Activated CD8-positive, alpha-beta T cell treated with anti-CD3 and anti-CD28 coated beads, Interleukin-2, amount 10 ng/mL, durations not matched to agents 7 days and 5 days (primary cell): ENCODE measurements at regions not wholly inside any gene's neighbourhood (a gene's known extent, or its start where the extent isn't known, plus 50 kb on each side); places are given as distances from the start of the nearest gene placed in this dataset.

Experiments used
- ATAC-seq: fragments of 150-1000 bp; cut with Tn5 transposase; one replicate; pipeline ENCODE4 v1.10.0; 2021; ENCODE audit warnings: moderate library complexity
- CTCF ChIA-PET: fragments of 350-600 bp; sonication (Branson Sonifier 250); formaldehyde crosslinking; loops from one replicate; lab custom pipeline; 2021; ENCODE audit warnings: antibody characterized with exemption; lab: Charles Lee
- POLR2A ChIA-PET: fragments of 350-600 bp; sonication (Branson Sonifier 250); formaldehyde crosslinking; loops from one replicate; lab custom pipeline; 2021; ENCODE audit warnings: antibody characterized with exemption; lab: Charles Lee
- DNase-seq: peaks from one replicate; pipeline ENCODE4 v3.0.0-alpha.2; 2020
- H3K27ac Mint-ChIP-seq: one replicate; pipeline ENCODE4 v1.8.0; 2021; ENCODE audit warnings: mild to moderate bottlenecking, mixed read lengths
- H3K27me3 Mint-ChIP-seq: one replicate; pipeline ENCODE4 v1.8.0; 2021; ENCODE audit warnings: low read depth, mixed read lengths
- H3K36me3 Mint-ChIP-seq: one replicate; pipeline ENCODE4 v1.8.0; 2021; ENCODE audit warnings: low read depth, mixed read lengths
- H3K4me1 Mint-ChIP-seq: one replicate; pipeline ENCODE4 v1.8.0; 2021; ENCODE audit warnings: low read depth, mixed read lengths
- H3K4me3 Mint-ChIP-seq: one replicate; pipeline ENCODE4 v1.8.0; 2021; ENCODE audit warnings: mild to moderate bottlenecking, mixed read lengths
- H3K9me3 Mint-ChIP-seq: one replicate; pipeline ENCODE4 v1.8.0; 2022; ENCODE audit warnings: mixed read lengths; ENCODE audit not compliant: insufficient read depth

GRCh38 chr2:40043641-40044040, 264.6 kb upstream of the THUMPD2 start:
- ATAC-seq (no peak), DNase-seq (no peak)
- Mint-ChIP-seq H3K4me1 (no peaks in the 10 kb centered on the region), H3K9me3 (no peaks in the 10 kb centered on the region), H3K4me3 (no peak overlapping the region), H3K36me3 (no peaks in the 10 kb centered on the region), H3K27ac (no peak overlapping the region), H3K27me3 (no peaks in the 10 kb centered on the region)
- ChIA-PET CTCF (no interaction called here), POLR2A (no interaction called here)

- Mint-ChIP-seq H3K27ac (no peak overlapping the region), H3K9me3 (no peaks in the 10 kb centered on the region), H3K36me3 (no peaks in the 10 kb centered on the region), H3K27me3 (no peaks in the 10 kb centered on the region), H3K4me3 (no peak overlapping the region), H3K4me1 (no peaks in the 10 kb centered on the region)
- DNase-seq: no peak
- CTCF ChIA-PET: no interaction called here
- ATAC-seq: no peak
- POLR2A ChIA-PET: no interaction called here
These were observed 264.1 kb upstream of the THUMPD2 start for GRCh38 chr2:40043191-40043590.

GRCh38 chr2:40041422-40042382, 262.6 kb upstream of the THUMPD2 start:
- Mint-ChIP-seq H3K27me3 (no peaks in the 10 kb centered on the region), H3K9me3 (no peaks in the 10 kb centered on the region), H3K27ac (no peak overlapping the region), H3K36me3 (no peaks in the 10 kb centered on the region), H3K4me1 (no peaks in the 10 kb centered on the region), H3K4me3 (no peak overlapping the region)
- ATAC-seq (no peak), DNase-seq (no peak)
- POLR2A ChIA-PET: no interaction called here
- CTCF ChIA-PET: no interaction called here

GRCh38 chr2:40039549-40039948, 260.5 kb upstream of the THUMPD2 start:
- no peak overlapping the region for H3K27ac Mint-ChIP-seq
- CTCF ChIA-PET: no interaction called here

GRCh38 chr2:40038646-40039045, 259.6 kb upstream of the THUMPD2 start:
- H3K4me3 Mint-ChIP-seq: no peak overlapping the region
- no peaks in the 10 kb centered on the region for H3K27me3 Mint-ChIP-seq
- H3K36me3 Mint-ChIP-seq: no peaks in the 10 kb centered on the region
- CTCF ChIA-PET: no interaction called here
- H3K27ac Mint-ChIP-seq: no peak overlapping the region
- no peaks in the 10 kb centered on the region for H3K4me1 Mint-ChIP-seq
- POLR2A ChIA-PET: no interaction called here
- ATAC-seq (no peak), DNase-seq (no peak)
- no peaks in the 10 kb centered on the region for H3K9me3 Mint-ChIP-seq

More at GRCh38 chr2:40039549-40039948, 260.5 kb upstream of the THUMPD2 start:
- no peaks in the 10 kb centered on the region for H3K4me1 Mint-ChIP-seq
- no peaks in the 10 kb centered on the region for H3K27me3 Mint-ChIP-seq
- H3K4me3 Mint-ChIP-seq: no peak overlapping the region
- DNase-seq (no peak), ATAC-seq (no peak)
- POLR2A ChIA-PET: interaction anchor here (0.6 kb wide), 1 partner anchor 52 kb away, joined by 4 read pairs; no protein-coding TSS in a partner anchor
- no peaks in the 10 kb centered on the region for H3K36me3 Mint-ChIP-seq
- H3K9me3 Mint-ChIP-seq: no peaks in the 10 kb centered on the region

- H3K4me1 Mint-ChIP-seq: no peaks in the 10 kb centered on the region
- H3K4me3 Mint-ChIP-seq: no peak overlapping the region
- DNase-seq (no peak), ATAC-seq (no peak)
- no peak overlapping the region for H3K27ac Mint-ChIP-seq
- H3K9me3 Mint-ChIP-seq: peaks cover 7% of the 10 kb centered on the region
- CTCF ChIA-PET: no interaction called here
- POLR2A ChIA-PET: no interaction called here
- H3K27me3 Mint-ChIP-seq: no peaks in the 10 kb centered on the region
- H3K36me3 Mint-ChIP-seq: no peaks in the 10 kb centered on the region
These were observed 258.2 kb upstream of the THUMPD2 start for GRCh38 chr2:40037303-40037702.

- Mint-ChIP-seq H3K9me3 (peaks cover 7% of the 10 kb centered on the region), H3K36me3 (no peaks in the 10 kb centered on the region), H3K4me3 (no peak overlapping the region), H3K27me3 (no peaks in the 10 kb centered on the region), H3K27ac (no peak overlapping the region), H3K4me1 (no peaks in the 10 kb centered on the region)
- ATAC-seq (no peak), DNase-seq (no peak)
- CTCF ChIA-PET: no interaction called here
- POLR2A ChIA-PET: no interaction called here
These were observed 257.2 kb upstream of the THUMPD2 start for GRCh38 chr2:40036241-40036640.

- CTCF ChIA-PET: no interaction called here
- Mint-ChIP-seq H3K27ac (no peak overlapping the region), H3K27me3 (no peaks in the 10 kb centered on the region), H3K4me3 (no peak overlapping the region), H3K9me3 (peaks cover 7% of the 10 kb centered on the region), H3K36me3 (no peaks in the 10 kb centered on the region), H3K4me1 (no peaks in the 10 kb centered on the region)
- ATAC-seq (no peak), DNase-seq (no peak)
- POLR2A ChIA-PET: no interaction called here
These were observed 255.7 kb upstream of the THUMPD2 start for GRCh38 chr2:40034801-40035200.

- Mint-ChIP-seq H3K36me3 (no peaks in the 10 kb centered on the region), H3K4me1 (no peaks in the 10 kb centered on the region), H3K4me3 (no peak overlapping the region), H3K27me3 (no peaks in the 10 kb centered on the region), H3K27ac (no peak overlapping the region), H3K9me3 (peaks cover 7% of the 10 kb centered on the region)
- ChIA-PET POLR2A (no interaction called here), CTCF (no interaction called here)
- no peak for ATAC-seq
- DNase-seq: no peak
These were observed 255.1 kb upstream of the THUMPD2 start for GRCh38 chr2:40034198-40034597.

- POLR2A ChIA-PET: no interaction called here
- Mint-ChIP-seq H3K4me3 (no peak overlapping the region), H3K9me3 (peaks cover 7% of the 10 kb centered on the region), H3K4me1 (no peaks in the 10 kb centered on the region), H3K27me3 (no peaks in the 10 kb centered on the region), H3K36me3 (no peaks in the 10 kb centered on the region), H3K27ac (no peak overlapping the region)
- CTCF ChIA-PET: no interaction called here
- no peak for ATAC-seq
- DNase-seq: no peak
These were observed 254.7 kb upstream of the THUMPD2 start for GRCh38 chr2:40033781-40034180.

- Mint-ChIP-seq H3K27ac (no peak overlapping the region), H3K9me3 (peaks cover 7% of the 10 kb centered on the region), H3K4me3 (no peak overlapping the region), H3K27me3 (no peaks in the 10 kb centered on the region), H3K4me1 (no peaks in the 10 kb centered on the region), H3K36me3 (no peaks in the 10 kb centered on the region)
- DNase-seq (no peak), ATAC-seq (no peak)
- ChIA-PET CTCF (no interaction called here), POLR2A (no interaction called here)
These were observed 253.7 kb upstream of the THUMPD2 start for GRCh38 chr2:40032650-40033319.

GRCh38 chr2:40030456-40030975, 251.5 kb upstream of the THUMPD2 start:
- ATAC-seq (no peak), DNase-seq (no peak)
- Mint-ChIP-seq H3K27me3 (no peaks in the 10 kb centered on the region), H3K4me1 (no peaks in the 10 kb centered on the region), H3K36me3 (no peaks in the 10 kb centered on the region), H3K9me3 (peaks cover 7% of the 10 kb centered on the region), H3K4me3 (no peak overlapping the region), H3K27ac (no peak overlapping the region)
- CTCF ChIA-PET: no interaction called here
- POLR2A ChIA-PET: no interaction called here
